DOHH2 (cell line): ENCODE measurements at regions not wholly inside any gene's neighbourhood (a gene's known extent, or its start where the extent isn't known, plus 50 kb on each side); places are given as distances from the start of the nearest gene placed in this dataset.

Source experiments
- EZH2phosphoT487 ChIP-seq: fragments of 200-600 bp; sonication (generic); IDR thresholded peaks from 2 replicates; pipeline ENCODE4 v1.6.1; 2017; ENCODE audit warnings: borderline replicate concordance, mild to moderate bottlenecking, antibody characterized with exemption, low read length, moderate library complexity, mixed read lengths
- TF ChIP-seq, protein P1 (sequence below): fragments of 200-600 bp; sonication (generic); IDR thresholded peaks from one replicate; pipeline ENCODE4 v1.5.1; 2014; ENCODE audit warnings: antibody characterized with exemption, mild to moderate bottlenecking, low read depth, low read length; ENCODE audit not compliant: poor library complexity, severe bottlenecking

DNA sequence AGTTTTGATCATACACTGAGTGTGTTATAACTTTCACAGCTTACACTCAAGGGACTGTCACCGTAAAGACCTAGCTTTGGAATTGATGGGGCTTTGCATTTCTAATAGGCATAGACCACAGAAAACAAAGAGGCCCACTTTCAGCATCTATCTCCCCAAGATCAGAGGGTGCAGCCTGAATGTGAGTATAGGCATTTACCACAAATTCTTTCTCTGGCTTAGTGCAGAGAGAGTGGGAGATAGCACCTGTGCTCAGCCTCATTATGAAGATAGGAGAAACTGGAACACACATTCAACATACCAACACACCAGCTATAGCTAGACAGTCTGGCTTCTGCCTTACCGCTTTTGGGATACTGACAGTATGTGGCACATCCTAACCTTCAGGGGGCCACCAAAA lies 783.4 kb upstream of the GRAMD2B start:
- no peak for TF ChIP-seq EZH2phosphoT487
- TF ChIP-seq, protein P1, sequence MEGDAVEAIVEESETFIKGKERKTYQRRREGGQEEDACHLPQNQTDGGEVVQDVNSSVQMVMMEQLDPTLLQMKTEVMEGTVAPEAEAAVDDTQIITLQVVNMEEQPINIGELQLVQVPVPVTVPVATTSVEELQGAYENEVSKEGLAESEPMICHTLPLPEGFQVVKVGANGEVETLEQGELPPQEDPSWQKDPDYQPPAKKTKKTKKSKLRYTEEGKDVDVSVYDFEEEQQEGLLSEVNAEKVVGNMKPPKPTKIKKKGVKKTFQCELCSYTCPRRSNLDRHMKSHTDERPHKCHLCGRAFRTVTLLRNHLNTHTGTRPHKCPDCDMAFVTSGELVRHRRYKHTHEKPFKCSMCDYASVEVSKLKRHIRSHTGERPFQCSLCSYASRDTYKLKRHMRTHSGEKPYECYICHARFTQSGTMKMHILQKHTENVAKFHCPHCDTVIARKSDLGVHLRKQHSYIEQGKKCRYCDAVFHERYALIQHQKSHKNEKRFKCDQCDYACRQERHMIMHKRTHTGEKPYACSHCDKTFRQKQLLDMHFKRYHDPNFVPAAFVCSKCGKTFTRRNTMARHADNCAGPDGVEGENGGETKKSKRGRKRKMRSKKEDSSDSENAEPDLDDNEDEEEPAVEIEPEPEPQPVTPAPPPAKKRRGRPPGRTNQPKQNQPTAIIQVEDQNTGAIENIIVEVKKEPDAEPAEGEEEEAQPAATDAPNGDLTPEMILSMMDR: no peak
